ENCODE measurements at regions not wholly inside any gene's neighbourhood (a gene's known extent, or its start where the extent isn't known, plus 50 kb on each side); places are given as distances from the start of the nearest gene placed in this dataset.

- no peak for DNase-seq
Observed at GRCh38 chr10:129161150-129161549, 305.9 kb upstream of the MGMT start.

- no peak for DNase-seq
Observed at GRCh38 chr10:129163531-129163930, 303.5 kb upstream of the MGMT start.

- no peak for DNase-seq
Observed at GRCh38 chr10:129165076-129165720, 301.8 kb upstream of the MGMT start.

GRCh38 chr10:129165770-129166169 lies 301.3 kb upstream of the MGMT start:
- no peak for DNase-seq

- DNase-seq = no peak
Observed at GRCh38 chr10:129168660-129169059, 298.4 kb upstream of the MGMT start.

- no peak for DNase-seq
Observed at GRCh38 chr10:129169115-129169514, 297.9 kb upstream of the MGMT start.

DNA sequence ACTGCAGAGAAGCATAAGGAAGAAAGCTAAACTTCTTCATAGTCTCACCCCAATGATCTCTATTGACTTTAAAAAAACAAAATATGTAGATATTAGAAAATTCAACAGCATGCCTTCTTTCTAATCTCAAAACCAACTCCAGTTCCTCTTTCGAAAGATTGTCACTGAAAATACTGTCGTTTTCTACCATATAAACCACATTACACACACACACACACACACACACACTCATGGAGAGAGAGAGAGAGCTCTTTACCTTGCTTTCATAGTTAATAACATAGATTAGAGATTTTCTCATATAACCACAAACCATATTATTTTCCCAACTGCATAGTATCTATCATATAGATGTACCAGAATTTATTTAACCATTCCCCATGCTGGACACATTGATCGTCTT lies 296.2 kb upstream of the MGMT start:
- DNase-seq = no peak

DNA sequence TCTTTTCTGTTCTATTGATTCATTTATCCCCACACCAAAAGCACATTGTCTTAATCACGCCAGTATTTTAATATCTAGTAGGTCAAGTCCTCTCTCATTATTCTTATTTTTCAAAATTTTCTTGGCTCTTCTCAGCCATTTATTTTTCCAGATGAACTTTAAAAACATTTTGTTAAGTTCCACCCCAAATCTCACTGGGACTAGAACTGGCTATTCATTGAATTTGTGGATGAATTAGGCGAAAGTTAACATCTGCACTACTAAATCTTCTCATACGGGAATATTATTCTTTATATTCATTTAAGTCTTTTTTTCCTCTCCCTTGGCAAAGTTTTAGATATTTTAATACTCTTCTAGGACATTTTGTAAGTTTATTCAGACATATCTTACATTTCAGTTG lies 295.2 kb upstream of the MGMT start:
- DNase-seq = no peak

DNA sequence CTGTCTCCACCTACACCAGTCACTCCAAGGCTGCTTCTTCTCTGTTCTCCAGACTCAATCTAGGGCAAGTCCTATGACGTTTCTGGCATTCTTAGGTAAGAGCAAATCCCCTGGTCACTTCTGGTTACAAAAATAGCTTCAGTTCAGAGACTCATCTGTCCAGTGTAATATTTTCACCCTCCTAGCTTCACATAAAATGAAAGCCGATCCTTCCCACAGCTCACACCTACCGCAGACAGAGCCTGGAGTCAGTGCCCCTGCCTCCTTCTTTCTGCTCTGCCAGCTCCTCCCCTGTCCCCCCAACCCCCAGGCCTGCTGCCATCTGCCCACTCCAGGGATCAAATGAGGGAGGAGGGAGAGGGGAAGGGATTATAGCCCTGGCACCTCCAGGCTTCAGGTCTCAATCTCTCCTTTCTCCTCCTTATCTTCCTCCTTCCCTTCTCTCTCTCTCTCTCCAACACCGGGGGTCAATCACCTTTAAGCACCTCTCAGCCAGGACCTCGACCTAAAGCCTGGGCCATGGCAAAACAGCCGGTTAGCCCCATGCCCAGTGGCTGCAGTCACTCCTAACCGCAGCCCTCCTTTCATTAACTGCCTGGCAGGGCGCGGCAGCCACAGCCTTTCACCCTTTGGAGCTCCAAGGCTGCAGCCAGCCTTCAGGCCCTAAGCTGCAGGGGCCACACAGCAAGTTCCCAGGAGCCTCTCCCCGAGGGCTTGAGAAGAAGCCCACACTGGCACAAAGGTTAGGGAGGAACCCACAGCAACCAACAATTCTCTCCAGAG lies 292.6 kb upstream of the MGMT start:
- DNase-seq = no peak

GRCh38 chr10:129179245-129179971 lies 287.6 kb upstream of the MGMT start:
- no peak for DNase-seq

DNA sequence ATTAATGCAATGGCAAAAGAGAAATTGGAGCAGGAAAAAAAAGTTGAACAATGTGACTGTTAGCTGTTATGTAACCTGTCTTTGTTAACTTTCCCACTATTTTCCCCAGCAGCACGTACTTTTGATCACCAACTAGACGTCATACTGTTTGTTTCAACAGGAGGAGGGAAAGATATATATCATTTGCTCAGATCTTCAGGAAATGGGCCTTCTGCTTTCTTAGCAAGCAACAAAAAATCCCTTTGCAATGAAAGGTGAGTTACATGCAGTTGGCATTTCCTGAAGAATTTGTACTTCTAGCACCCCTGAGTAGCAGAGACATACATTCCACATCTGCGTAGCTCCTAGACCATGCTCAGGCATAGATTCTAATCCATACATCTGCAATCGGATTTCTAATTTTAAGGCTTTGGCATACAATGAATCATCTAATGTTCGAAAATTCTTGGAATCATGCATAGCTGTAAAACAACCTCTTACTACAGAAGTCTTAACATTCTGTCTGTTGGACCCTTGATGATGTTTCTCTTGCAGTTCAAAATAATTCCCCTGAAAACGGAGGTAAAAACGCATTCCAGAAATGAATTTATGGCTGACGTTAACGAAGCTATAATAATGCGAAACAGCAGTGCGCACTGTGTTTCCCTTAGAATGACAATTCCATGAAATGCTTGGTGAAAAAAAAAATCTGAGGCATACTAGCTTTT lies 286.9 kb upstream of the MGMT start:
- no peak for DNase-seq

- no peak for DNase-seq
Observed at GRCh38 chr10:129184196-129184595, 282.8 kb upstream of the MGMT start.

DNA sequence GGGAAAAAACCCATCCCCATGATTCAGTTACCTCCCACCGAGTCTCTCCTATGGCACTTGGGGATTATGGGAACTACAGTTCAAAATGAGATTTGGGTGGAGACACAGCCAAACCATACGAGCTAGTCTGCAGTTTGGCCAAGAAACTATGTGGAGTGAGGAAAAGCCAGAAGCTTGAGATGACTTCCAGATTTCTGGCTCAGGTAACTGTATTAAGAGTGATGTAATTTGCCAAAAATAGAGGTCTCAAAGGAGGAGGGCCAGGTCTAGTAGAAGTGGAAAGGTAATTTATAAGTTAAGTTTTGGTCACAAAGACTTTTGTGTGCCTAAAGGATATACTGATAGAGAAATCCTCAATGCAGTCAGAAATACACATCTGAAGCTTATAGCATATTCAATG lies 279.7 kb upstream of the MGMT start:
- no peak for DNase-seq

DNA sequence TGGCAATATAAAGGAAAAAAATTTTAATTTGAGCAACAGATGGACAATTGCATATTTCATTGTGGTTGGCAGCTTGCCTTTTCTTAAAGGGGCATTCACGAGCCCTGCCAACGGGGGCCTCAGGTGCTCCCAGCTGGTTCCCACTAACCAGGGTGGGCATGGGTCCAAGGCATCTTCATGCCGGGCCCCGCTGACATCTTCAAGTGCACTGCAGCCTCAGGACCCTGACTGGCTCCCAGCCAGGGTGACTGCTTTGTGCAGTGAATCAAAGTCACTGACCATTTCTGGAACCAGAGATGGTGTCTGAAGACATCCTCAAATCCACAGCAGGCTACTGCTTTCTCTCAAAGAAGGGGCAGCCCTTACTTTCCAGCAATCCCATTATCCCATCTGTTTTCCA lies 275.2 kb upstream of the MGMT start:
- DNase-seq = no peak

GRCh38 chr10:129192344-129193128 lies 274.5 kb upstream of the MGMT start:
- no peak for DNase-seq

DNA sequence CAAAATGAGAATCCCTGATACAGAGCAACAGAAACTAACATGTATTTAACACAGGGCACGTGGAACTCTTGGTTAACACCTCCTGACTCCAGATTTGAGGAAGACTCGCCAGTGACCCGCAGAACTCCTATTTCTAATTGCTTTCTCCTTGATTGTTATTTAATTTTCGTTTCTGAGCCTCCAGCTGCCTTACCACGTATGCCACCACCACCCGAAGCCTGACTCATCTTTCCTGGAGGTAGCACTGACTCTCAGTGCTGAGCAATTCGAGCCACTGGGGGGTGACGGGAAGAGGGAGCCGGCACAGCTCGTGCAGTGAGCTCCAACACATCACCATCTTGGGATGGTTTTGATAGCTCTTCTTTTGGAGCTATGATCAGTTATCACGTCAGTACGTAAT lies 273.9 kb upstream of the MGMT start:
- DNase-seq = no peak

DNA sequence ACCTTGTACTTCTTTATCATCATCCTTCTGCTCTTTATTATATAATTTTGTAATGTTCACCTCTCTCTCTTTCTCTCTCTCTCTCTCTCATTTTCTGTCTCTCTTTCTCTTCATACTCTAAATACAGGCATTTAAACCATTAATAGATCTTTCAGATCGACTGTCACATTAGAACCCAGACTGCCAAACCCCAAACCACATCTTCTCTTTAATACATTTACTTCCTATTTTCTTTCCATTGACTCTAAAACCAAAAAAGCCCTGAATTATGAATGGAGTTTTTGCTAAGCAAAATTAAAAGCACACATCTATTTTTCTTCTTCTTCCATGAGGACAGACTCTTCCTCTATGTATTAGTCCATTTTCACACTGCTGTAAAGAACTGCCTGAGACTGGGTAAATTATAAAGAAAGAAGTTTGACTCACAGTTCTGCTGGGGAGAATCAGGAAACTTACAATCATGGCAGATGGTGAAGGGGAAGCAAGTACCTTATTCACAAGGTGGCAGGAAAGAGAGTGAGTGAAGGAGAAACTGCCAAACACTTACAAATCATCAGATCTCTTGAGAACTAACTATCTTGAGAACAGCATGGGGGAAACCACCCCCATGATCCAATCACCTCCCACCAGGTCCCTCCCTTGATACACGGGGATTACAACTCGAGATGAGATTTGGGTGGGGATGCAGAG lies 272.7 kb upstream of the MGMT start:
- DNase-seq = no peak

DNA sequence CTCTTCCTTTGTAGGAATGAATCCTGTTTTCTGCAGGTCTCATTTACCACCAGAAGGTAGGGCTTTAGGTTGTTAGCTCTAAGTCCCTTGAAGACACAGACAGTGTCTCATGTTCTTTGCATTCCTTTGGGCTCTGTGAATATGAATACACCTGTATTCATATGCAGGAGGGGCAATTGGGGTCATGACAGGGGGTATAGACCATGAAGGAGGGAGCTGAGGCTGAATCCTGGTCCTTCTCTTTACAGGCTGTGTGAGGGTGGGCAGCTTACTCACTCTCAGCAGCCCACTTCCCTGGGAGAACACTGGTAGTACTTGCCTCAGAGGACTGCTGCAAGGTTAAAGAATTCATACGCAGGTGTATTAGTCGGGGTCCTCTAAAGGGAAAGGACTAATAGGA lies 267.2 kb upstream of the MGMT start:
- DNase-seq = no peak

DNA sequence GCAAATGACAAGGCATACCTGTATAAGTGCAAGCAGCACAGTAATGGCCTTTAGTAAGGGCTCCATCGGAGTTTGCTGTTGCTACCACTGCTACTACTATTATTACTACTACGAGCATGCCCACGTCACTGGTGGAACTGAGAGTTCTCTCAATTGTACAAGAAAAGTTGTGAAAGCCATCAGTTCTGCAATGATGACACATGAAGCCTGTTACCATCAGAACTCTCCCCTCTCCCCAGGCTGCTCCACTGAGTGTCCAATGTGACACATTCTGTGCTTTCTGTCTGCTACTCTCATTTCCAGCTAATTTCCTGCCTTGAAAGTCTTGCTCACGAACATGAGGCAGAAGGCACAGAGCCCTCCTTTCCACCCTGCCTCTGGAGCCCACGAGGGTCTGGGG lies 263.2 kb upstream of the MGMT start:
- no peak for DNase-seq

DNA sequence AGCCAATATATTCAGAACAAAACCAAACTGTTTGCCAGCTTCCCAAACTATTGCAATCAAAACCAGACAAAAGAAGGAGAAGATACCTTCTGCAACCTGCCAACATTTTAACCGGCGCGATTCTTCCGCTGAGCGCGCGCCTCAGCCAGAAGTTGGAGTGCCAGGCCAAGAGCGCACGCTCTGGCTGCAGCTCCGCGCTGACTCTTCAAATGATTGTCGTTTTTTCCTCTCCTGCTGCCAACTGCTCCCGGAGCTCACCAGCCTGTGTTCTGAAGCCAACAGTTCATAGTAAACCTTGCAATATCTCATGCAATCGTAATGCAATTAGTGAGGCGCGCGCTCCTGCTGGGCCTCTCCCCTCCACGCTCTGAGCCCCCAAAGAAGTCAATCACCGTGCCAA lies 259.7 kb upstream of the MGMT start:
- DNase-seq = no peak

DNA sequence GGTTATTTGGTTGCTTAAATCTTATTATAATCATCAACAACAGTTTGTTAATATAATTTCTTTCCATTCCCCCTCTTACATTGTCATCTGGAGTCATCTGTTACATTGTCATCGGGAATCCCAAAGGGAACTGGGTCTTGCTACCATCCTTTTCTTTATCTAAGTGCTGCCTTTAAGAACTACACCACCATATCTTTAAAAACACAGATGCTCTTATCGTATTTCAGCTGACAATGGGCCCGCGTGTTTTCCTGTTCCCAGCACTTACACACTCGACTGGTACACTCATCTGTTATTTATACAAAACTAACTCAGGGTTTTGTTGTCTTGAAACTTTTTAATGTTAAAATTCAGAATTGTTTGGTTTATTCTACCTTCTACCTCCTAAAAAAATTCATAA lies 256.2 kb upstream of the MGMT start:
- no peak for DNase-seq

GRCh38 chr10:129213256-129213655 lies 253.8 kb upstream of the MGMT start:
- no peak for DNase-seq

All from NCI-H2029 treated with DMSO at 0.1 percent for 48 hours (cell line).